ENCODE measurements at regions not wholly inside any gene's neighbourhood (a gene's known extent, or its start where the extent isn't known, plus 50 kb on each side); places are given as distances from the start of the nearest gene placed in this dataset. TPM values are rescaled to one million over a fixed set of nuclear protein-coding genes. Genes with fewer than 3 reads are reported as not detected.

GRCh38 chr6:15715851-15716250 is 53.0 kb upstream of the DTNBP1 start:
- no peak overlapping the region for H3K4me3 ChIP-seq
- H3K27ac ChIP-seq, result no peak overlapping the region
- no peaks in the 10 kb centered on the region for H3K9me3 ChIP-seq
- TF ChIP-seq CTCF (IDR thresholded peaks at IDR 0.05) (no peak), POLR2A (IDR thresholded peaks at IDR 0.05) (no peak)
- no peaks in the 10 kb centered on the region for H3K27me3 ChIP-seq
- intact Hi-C loops (cut with DNase I; ENCODE audit: low total_unique reads), result no loop called here
- H3K4me1 ChIP-seq, result no peaks in the 10 kb centered on the region
- no peaks in the 10 kb centered on the region for H3K36me3 ChIP-seq
- DNase-seq, result no peak

GRCh38 chr6:15715060-15715459 is 52.2 kb upstream of the DTNBP1 start:
- Histone ChIP-seq H3K27ac (no peak overlapping the region), H3K27me3 (no peaks in the 10 kb centered on the region), H3K36me3 (no peaks in the 10 kb centered on the region), H3K9me3 (no peaks in the 10 kb centered on the region), H3K4me3 (no peak overlapping the region), H3K4me1 (no peaks in the 10 kb centered on the region)
- TF ChIP-seq POLR2A (IDR thresholded peaks at IDR 0.05) (no peak), CTCF (IDR thresholded peaks at IDR 0.05) (no peak)
- DNase-seq, result no peak
- intact Hi-C loops (cut with DNase I; ENCODE audit: low total_unique reads), result no loop called here

GRCh38 chr6:15714658-15715057 is 51.8 kb upstream of the DTNBP1 start:
- H3K4me1 ChIP-seq, result no peaks in the 10 kb centered on the region
- no peak overlapping the region for H3K27ac ChIP-seq
- no peak overlapping the region for H3K4me3 ChIP-seq
- H3K36me3 ChIP-seq, result no peaks in the 10 kb centered on the region
- no peaks in the 10 kb centered on the region for H3K27me3 ChIP-seq
- no peaks in the 10 kb centered on the region for H3K9me3 ChIP-seq
- no peak for DNase-seq
- no peak for TF ChIP-seq POLR2A (IDR thresholded peaks at IDR 0.05)
- TF ChIP-seq CTCF (IDR thresholded peaks at IDR 0.05), result no peak
- intact Hi-C loops (cut with DNase I; ENCODE audit: low total_unique reads), result no loop called here

GRCh38 chr6:15713325-15713724 is 50.5 kb upstream of the DTNBP1 start:
- TF ChIP-seq POLR2A (IDR thresholded peaks at IDR 0.05), result no peak
- TF ChIP-seq CTCF (IDR thresholded peaks at IDR 0.05), result no peak
- intact Hi-C loops (cut with DNase I; ENCODE audit: low total_unique reads), result no loop called here
- no peaks in the 10 kb centered on the region for H3K27me3 ChIP-seq
- H3K9me3 ChIP-seq, result no peaks in the 10 kb centered on the region
- H3K27ac ChIP-seq, result no peak overlapping the region
- no peaks in the 10 kb centered on the region for H3K36me3 ChIP-seq
- no peak overlapping the region for H3K4me3 ChIP-seq
- DNase-seq, result no peak
- H3K4me1 ChIP-seq, result no peaks in the 10 kb centered on the region

GRCh38 chr6:15712797-15713196 is 50.0 kb upstream of the DTNBP1 start:
- Histone ChIP-seq H3K27ac (no peak overlapping the region), H3K4me3 (no peak overlapping the region), H3K4me1 (no peaks in the 10 kb centered on the region), H3K36me3 (no peaks in the 10 kb centered on the region), H3K9me3 (no peaks in the 10 kb centered on the region), H3K27me3 (no peaks in the 10 kb centered on the region)
- DNase-seq, result no peak
- TF ChIP-seq CTCF (IDR thresholded peaks at IDR 0.05) (no peak), POLR2A (IDR thresholded peaks at IDR 0.05) (no peak)
- intact Hi-C loops (cut with DNase I; ENCODE audit: low total_unique reads), result no loop called here

Small RNA genes in the stretch of these regions (small RNA-seq; reads per million reads assigned to genes)
- gene AL365265.1, result not detected

All from uterus (tissue), 3 donors.